Testis (tissue), 2 donors: ENCODE measurements at regions not wholly inside any gene's neighbourhood (a gene's known extent, or its start where the extent isn't known, plus 50 kb on each side); places are given as distances from the start of the nearest gene placed in this dataset.

Experiments used
- POLR2A ChIP-seq: fragments of 450-650 bp; IDR thresholded peaks from one replicate; pipeline ENCODE4 v1.6.1; 2017; ENCODE audit warnings: antibody characterized with exemption, mild to moderate bottlenecking, moderate library complexity
- TF ChIP-seq, protein P1 (sequence below), 3 experiments: fragments of 450-650 bp in 2 of 3; fragments of 200-600 bp in 1 of 3; sonication (generic) in 1 of 3; IDR thresholded peaks; one replicate each; pipeline ENCODE4 v1.5.1; 2016 to 2019; ENCODE audit warnings: antibody characterized with exemption in 3 of 3, mild to moderate bottlenecking in 2 of 3, moderate library complexity in 1 of 3

DNA sequence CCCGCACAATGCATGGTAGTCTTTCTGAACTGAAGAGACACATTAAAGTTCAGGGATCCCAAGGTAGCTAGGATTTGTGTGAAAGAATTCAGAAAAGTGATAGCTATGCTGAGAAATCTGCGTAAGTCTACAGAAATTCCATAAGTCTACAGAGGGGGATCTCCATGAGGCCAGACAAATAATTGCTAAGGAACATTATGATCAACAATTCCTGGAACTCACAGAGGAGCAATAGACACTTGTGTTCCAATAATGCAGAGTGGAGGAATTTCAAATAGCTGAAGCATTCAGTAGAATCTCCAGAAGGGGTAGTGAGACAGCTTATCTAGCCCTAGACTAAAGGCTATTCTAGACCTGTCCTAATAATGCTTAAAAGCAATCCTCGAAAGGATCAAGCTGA, 315.7 kb upstream of the ECI2 start:
- TF ChIP-seq, protein P1, sequence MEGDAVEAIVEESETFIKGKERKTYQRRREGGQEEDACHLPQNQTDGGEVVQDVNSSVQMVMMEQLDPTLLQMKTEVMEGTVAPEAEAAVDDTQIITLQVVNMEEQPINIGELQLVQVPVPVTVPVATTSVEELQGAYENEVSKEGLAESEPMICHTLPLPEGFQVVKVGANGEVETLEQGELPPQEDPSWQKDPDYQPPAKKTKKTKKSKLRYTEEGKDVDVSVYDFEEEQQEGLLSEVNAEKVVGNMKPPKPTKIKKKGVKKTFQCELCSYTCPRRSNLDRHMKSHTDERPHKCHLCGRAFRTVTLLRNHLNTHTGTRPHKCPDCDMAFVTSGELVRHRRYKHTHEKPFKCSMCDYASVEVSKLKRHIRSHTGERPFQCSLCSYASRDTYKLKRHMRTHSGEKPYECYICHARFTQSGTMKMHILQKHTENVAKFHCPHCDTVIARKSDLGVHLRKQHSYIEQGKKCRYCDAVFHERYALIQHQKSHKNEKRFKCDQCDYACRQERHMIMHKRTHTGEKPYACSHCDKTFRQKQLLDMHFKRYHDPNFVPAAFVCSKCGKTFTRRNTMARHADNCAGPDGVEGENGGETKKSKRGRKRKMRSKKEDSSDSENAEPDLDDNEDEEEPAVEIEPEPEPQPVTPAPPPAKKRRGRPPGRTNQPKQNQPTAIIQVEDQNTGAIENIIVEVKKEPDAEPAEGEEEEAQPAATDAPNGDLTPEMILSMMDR (IDR thresholded peaks at IDR 0.05): no peak
- TF ChIP-seq POLR2A: no peak
